Cardiac fibroblast (primary cell): ENCODE measurements at regions not wholly inside any gene's neighbourhood (a gene's known extent, or its start where the extent isn't known, plus 50 kb on each side); places are given as distances from the start of the nearest gene placed in this dataset.
"Not testable (repeated sequence)": the region's sequence is repeated elsewhere in the genome, so short reads cannot be mapped to it uniquely, and the experiment has no call there.

ENCODE experiments used
- DNase-seq, 2 donors: peaks; one replicate each; pipeline versions ENCODE4 v3.0.0 to v3.0.0-alpha.2; 2010; ENCODE audit warnings: low read depth in 2 of 2
- H3K4me3 ChIP-seq, 2 donors: replicated peaks in 1 of 2; 1 replicate in 1 of 2; 2 replicates in 1 of 2; pipeline ENCODE4 v1.5.1; 2011; ENCODE audit warnings: low read depth in 2 of 2, low read length in 2 of 2, mild to moderate bottlenecking in 2 of 2, moderate library complexity in 1 of 2
- TF ChIP-seq, protein P1 (sequence below): IDR thresholded peaks from one replicate; pipeline ENCODE4 v1.5.1; 2011; ENCODE audit warnings: low read depth, mild to moderate bottlenecking, low read length, inconsistent platforms

DNA sequence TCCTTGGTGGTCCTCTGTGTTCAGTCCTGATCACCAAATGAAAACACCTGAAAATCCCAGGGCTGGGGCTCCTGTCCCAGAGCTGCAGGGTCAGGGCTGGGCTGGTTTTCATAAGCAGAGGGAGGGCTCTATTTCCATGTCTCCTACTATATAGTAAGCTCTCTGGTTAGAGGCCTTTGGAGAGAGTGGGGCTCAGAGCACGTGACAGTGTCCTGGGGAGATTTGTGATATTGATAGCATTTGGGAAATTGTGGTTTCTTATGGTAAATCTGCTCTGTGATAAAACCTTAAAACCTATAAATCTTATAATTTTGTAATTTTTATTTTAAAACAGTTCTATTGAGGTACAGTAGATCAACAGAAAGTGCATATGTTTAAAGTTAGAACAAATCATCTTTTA, 1202.2 kb downstream of the TMEM121 start:
- TF ChIP-seq, protein P1, sequence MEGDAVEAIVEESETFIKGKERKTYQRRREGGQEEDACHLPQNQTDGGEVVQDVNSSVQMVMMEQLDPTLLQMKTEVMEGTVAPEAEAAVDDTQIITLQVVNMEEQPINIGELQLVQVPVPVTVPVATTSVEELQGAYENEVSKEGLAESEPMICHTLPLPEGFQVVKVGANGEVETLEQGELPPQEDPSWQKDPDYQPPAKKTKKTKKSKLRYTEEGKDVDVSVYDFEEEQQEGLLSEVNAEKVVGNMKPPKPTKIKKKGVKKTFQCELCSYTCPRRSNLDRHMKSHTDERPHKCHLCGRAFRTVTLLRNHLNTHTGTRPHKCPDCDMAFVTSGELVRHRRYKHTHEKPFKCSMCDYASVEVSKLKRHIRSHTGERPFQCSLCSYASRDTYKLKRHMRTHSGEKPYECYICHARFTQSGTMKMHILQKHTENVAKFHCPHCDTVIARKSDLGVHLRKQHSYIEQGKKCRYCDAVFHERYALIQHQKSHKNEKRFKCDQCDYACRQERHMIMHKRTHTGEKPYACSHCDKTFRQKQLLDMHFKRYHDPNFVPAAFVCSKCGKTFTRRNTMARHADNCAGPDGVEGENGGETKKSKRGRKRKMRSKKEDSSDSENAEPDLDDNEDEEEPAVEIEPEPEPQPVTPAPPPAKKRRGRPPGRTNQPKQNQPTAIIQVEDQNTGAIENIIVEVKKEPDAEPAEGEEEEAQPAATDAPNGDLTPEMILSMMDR: no peak
- no peak overlapping the region for H3K4me3 ChIP-seq
- no peak for DNase-seq

DNA sequence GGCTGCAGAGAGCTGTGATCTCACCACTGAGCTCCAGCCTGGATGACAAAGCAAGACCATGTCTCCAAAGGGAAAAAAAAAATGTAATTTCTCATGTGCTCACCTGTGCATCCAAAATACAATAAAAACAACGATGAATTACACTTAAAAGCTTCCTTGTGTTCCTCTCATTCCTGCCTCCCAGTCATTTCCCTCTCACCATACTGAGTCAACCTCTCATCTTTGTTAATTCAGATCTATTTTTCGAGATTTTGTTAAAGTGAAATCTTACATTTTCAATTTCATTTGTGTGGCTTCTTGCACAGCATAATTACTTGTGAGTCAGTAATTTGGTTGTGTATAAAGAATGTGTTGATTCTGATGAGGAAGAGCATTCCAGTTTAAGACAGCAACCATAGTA, 1203.2 kb downstream of the TMEM121 start:
- H3K4me3 ChIP-seq: no peak overlapping the region
- TF ChIP-seq, protein P1: no peak
- no peak for DNase-seq

- no peak overlapping the region for H3K4me3 ChIP-seq
- TF ChIP-seq, protein P1: no peak
- DNase-seq: no peak
Observed at GRCh38 chr14:106733771-106734170, 1207.4 kb downstream of the TMEM121 start.

GRCh38 chr14:106737021-106737420, 1210.6 kb downstream of the TMEM121 start:
- TF ChIP-seq, protein P1: no peak
- H3K4me3 ChIP-seq: no peak overlapping the region
- DNase-seq: no peak

DNA sequence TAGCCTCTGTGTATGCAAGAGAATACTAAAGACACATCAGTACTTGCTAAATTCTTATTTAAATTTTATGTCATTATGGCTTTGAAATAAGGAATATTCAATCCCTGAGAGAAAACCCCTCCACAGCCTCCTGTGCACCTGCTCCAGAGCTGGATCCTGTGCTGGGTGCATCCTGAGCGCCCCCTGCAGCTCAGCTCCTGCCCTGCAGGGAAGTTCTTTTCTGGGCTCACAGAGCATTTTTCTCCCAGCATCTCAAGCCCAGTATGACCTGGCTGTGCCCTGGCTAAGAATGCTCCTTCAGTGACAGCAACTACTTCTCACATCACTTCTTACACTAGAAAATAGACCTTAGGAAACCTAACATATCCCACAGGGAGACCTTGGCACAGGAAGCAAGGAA, 1211.7 kb downstream of the TMEM121 start:
- no peak for DNase-seq
- TF ChIP-seq, protein P1: no peak
- no peak overlapping the region for H3K4me3 ChIP-seq

DNA sequence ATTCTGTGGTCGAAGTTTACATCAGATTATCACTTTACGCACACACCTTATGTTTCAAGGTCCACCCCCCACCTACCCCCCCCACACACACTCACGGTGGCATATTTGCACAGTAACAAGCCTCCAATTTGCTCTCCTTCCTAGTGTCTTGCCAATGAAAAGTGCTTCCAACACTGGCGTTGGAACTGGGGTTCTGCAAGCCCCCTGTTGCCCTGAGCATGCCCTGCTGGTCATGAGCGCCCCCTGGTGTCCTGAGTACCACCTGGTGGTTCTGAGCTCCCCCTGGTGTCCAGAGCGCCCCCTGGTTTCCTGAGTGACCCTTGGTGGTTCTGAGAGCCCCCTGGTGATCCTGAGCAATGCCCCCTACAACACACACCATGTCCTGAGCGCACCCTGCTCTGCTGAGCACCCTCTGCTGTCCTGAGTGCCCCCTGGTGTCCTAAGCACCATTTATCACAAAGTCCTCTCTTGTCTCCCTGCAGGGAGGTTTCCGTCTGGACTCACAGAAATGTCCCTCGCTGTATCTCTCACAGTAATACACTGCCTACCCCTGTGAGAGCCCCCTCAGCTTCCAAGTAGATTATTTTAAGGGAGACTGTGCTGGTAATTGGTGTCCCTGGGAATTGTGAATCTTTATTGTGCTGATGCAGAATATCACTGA, 1212.3 kb downstream of the TMEM121 start:
- not testable (repeated sequence) for H3K4me3 ChIP-seq, DNase-seq

DNA sequence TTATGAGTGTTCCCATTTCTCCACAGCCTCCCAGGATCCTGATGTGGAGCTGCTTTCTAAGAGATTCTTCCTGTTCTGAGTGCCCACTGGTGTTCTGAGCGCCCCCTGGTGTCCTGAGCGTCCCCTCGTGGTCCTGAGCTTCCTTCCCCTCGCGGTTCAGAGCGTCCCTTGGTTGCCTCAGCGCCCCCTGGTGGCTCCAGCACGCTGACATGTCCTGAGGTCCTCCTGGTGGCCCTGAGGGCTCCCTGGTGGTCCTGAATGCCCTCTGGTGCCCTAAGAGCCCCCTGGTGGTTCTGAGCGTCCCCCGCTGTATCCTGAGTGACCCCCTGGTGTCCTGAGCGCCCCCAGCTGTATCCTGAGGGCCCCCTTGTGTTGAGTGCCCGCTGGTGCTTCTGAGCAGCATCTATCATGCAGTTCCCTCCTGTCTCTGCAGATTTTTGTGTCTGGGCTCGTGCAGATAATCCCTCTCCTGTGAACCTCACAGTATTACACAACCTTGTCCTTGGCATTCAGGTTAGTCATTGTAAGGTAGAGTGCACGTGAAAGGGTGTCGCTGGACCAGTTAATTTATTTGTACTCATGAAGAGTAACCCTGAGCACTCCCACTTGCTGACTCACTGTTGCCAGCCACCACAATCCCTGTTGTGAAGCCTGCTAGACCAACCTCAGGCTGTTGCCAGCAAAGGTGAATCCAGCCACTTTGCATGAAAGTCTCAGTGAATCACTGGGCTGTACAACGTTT, 1214.9 kb downstream of the TMEM121 start:
- not testable (repeated sequence) for DNase-seq, H3K4me3 ChIP-seq

DNA sequence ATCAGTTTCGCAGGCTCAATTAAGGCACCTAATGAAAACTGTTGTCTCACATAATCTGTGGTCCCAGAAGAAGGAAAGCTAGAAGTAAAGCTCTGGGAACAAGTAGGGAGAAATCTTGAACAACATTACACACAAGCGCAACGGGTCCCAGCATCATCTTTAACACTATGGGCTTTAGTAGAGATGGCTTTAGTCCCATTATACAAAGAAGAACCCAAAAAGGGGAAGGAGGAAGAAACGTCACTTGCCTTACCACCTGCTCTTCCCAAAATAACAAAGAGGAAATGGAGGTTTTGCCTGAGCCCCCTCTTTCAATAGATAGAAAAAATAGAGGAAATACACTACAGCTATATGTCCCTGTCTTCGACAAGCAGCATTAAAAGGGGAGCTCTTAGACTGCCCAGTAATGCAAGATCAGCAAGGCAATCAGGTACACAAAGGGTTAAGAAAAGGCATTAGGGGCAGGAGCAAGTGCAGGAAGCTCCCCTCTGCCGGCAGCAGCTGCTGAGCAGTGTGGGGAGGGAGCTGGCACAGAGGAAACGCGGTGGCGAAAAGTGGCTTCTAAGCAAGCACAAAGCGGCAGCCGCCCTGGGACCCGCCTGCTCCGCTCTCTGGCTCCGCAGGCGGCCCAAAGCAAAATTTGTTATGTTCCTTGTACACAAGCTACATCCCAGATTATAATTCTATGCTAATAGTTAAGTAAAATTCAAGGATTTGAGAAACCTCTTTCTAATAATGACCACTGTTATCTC, 1218.8 kb downstream of the TMEM121 start:
- DNase-seq, H3K4me3 ChIP-seq: not testable (repeated sequence)

- DNase-seq, H3K4me3 ChIP-seq: not testable (repeated sequence)
Observed at GRCh38 chr14:106750089-106750488, 1223.7 kb downstream of the TMEM121 start.

GRCh38 chr14:106753751-106754150, 1227.4 kb downstream of the TMEM121 start:
- H3K4me3 ChIP-seq, DNase-seq: not testable (repeated sequence)

- DNase-seq, H3K4me3 ChIP-seq: not testable (repeated sequence)
Observed at GRCh38 chr14:106757444-106757843, 1231.1 kb downstream of the TMEM121 start.
